Breast epithelium (tissue), 3 donors: ENCODE measurements at regions not wholly inside any gene's neighbourhood (a gene's known extent, or its start where the extent isn't known, plus 50 kb on each side); places are given as distances from the start of the nearest gene placed in this dataset.

ENCODE experiments used
- POLR2A ChIP-seq: fragments of 450-650 bp; IDR thresholded peaks from one replicate; pipeline ENCODE4 v1.6.1; 2016; ENCODE audit warnings: antibody characterized with exemption, mild to moderate bottlenecking, moderate library complexity
- POLR2AphosphoS5 ChIP-seq, 3 donors: sonication (generic); formaldehyde crosslinking; IDR thresholded peaks; one replicate each; pipeline ENCODE4 v1.6.1; 2017; ENCODE audit warnings: antibody characterized with exemption in 3 of 3
- TF ChIP-seq, protein P1 (sequence below), 3 donors: fragments of 450-650 bp; IDR thresholded peaks; one replicate each; pipeline ENCODE4 v1.5.1; 2016 to 2017; ENCODE audit warnings: antibody characterized with exemption in 3 of 3, mild to moderate bottlenecking in 3 of 3, moderate library complexity in 3 of 3

DNA sequence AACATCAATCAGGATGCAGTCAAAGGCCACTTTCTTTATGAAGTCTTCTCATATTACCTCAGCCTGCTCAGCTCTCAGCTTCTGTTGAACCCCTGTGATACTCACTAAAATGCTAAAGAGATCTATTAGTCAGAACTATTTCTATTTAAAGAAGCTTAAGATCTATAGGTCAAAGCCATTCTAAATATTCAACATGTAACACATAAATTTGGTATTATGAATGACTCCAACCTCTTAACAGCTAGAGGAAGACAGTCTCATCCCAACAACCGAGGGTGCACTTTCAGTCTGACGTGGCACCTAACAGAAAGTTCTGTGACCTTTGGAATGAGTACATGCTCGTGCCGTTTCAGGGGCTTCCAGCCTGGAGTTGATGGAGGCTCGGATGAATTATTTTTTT is 301.5 kb upstream of the VLDLR start:
- TF ChIP-seq, protein P1, sequence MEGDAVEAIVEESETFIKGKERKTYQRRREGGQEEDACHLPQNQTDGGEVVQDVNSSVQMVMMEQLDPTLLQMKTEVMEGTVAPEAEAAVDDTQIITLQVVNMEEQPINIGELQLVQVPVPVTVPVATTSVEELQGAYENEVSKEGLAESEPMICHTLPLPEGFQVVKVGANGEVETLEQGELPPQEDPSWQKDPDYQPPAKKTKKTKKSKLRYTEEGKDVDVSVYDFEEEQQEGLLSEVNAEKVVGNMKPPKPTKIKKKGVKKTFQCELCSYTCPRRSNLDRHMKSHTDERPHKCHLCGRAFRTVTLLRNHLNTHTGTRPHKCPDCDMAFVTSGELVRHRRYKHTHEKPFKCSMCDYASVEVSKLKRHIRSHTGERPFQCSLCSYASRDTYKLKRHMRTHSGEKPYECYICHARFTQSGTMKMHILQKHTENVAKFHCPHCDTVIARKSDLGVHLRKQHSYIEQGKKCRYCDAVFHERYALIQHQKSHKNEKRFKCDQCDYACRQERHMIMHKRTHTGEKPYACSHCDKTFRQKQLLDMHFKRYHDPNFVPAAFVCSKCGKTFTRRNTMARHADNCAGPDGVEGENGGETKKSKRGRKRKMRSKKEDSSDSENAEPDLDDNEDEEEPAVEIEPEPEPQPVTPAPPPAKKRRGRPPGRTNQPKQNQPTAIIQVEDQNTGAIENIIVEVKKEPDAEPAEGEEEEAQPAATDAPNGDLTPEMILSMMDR (IDR thresholded peaks at IDR 0.05) = no peak
- no peak for TF ChIP-seq POLR2A
- TF ChIP-seq POLR2AphosphoS5 (IDR thresholded peaks at IDR 0.05) = no peak
